Sigmoid colon (tissue), 4 donors: ENCODE measurements at regions not wholly inside any gene's neighbourhood (a gene's known extent, or its start where the extent isn't known, plus 50 kb on each side); places are given as distances from the start of the nearest gene placed in this dataset.
"Not testable (repeated sequence)": the region's sequence is repeated elsewhere in the genome, so short reads cannot be mapped to it uniquely, and the experiment has no call there.

Source experiments
- POLR2A ChIP-seq, 2 donors: fragments of 450-650 bp; IDR thresholded peaks; one replicate each; pipeline ENCODE4 v1.6.1; 2016; ENCODE audit warnings: antibody characterized with exemption in 2 of 2, mild to moderate bottlenecking in 2 of 2, moderate library complexity in 2 of 2
- POLR2AphosphoS5 ChIP-seq, 4 donors: sonication (generic); formaldehyde crosslinking; IDR thresholded peaks; one replicate each; pipeline ENCODE4 v1.6.1; 2017; ENCODE audit warnings: antibody characterized with exemption in 4 of 4
- TF ChIP-seq, protein P1 (sequence below), 4 experiments: fragments of 450-650 bp in 3 of 4; fragments of 200-600 bp in 1 of 4; IDR thresholded peaks; one replicate each; pipeline ENCODE4 v1.5.1; 2016 to 2019; ENCODE audit warnings: antibody characterized with exemption in 4 of 4, mild to moderate bottlenecking in 3 of 4, moderate library complexity in 2 of 4

DNA sequence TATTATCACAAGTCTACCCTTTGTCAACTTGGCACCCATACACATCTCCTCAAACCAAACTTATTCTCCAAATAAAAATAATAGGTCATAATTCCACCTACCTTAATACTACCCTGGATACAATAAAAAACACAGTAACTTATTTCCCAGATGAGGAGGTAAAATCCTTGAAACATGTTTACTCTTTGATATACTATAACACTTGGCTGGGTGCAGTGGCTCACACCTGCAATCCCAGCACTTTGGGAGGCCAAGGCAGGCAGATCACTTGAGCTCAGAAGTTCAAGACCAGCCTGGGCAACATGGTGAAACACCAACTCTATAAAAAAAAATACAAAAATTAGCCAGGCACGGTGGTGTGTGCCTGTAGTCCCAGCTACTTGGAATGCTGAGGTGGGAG is 54.4 kb upstream of the PRSS3 start:
- TF ChIP-seq, protein P1, sequence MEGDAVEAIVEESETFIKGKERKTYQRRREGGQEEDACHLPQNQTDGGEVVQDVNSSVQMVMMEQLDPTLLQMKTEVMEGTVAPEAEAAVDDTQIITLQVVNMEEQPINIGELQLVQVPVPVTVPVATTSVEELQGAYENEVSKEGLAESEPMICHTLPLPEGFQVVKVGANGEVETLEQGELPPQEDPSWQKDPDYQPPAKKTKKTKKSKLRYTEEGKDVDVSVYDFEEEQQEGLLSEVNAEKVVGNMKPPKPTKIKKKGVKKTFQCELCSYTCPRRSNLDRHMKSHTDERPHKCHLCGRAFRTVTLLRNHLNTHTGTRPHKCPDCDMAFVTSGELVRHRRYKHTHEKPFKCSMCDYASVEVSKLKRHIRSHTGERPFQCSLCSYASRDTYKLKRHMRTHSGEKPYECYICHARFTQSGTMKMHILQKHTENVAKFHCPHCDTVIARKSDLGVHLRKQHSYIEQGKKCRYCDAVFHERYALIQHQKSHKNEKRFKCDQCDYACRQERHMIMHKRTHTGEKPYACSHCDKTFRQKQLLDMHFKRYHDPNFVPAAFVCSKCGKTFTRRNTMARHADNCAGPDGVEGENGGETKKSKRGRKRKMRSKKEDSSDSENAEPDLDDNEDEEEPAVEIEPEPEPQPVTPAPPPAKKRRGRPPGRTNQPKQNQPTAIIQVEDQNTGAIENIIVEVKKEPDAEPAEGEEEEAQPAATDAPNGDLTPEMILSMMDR (IDR thresholded peaks at IDR 0.05) = not testable (repeated sequence)
- not testable (repeated sequence) for TF ChIP-seq POLR2A, POLR2AphosphoS5 (IDR thresholded peaks at IDR 0.05)
